H1 (cell line): ENCODE measurements at regions not wholly inside any gene's neighbourhood (a gene's known extent, or its start where the extent isn't known, plus 50 kb on each side); places are given as distances from the start of the nearest gene placed in this dataset.

Source experiments
- BRCA1 ChIP-seq: IDR thresholded peaks from 2 replicates; pipeline ENCODE4 v1.6.1; 2012; ENCODE audit warnings: low read depth, low read length, improper control_type of control experiment
- CEBPB ChIP-seq: IDR thresholded peaks from 2 replicates; pipeline ENCODE4 v1.6.1; 2012; ENCODE audit warnings: low read depth, low read length
- FOSL1 ChIP-seq: IDR thresholded peaks from 2 replicates; pipeline ENCODE4 v1.6.1; 2011; ENCODE audit warnings: mild to moderate bottlenecking, low read depth, low read length, moderate library complexity; ENCODE audit not compliant: insufficient read depth
- JUND ChIP-seq: IDR thresholded peaks from 2 replicates; pipeline ENCODE4 v1.6.1; 2011; ENCODE audit warnings: mild to moderate bottlenecking, improper control_type of control experiment, low read length
- PHF8 ChIP-seq: fragments of 200-600 bp; sonication (generic); conservative IDR thresholded peaks from 2 replicates; pipeline ENCODE4 v1.7.1; 2012; ENCODE audit warnings: low read depth, mild to moderate bottlenecking, inconsistent platforms, low read length, moderate library complexity
- SP1 ChIP-seq: IDR thresholded peaks from 2 replicates; pipeline ENCODE4 v1.6.1; 2011; ENCODE audit warnings: low read depth, low read length
- TBP ChIP-seq: IDR thresholded peaks from 2 replicates; pipeline ENCODE4 v1.6.1; 2011; ENCODE audit warnings: low read depth, low read length, improper control_type of control experiment

DNA sequence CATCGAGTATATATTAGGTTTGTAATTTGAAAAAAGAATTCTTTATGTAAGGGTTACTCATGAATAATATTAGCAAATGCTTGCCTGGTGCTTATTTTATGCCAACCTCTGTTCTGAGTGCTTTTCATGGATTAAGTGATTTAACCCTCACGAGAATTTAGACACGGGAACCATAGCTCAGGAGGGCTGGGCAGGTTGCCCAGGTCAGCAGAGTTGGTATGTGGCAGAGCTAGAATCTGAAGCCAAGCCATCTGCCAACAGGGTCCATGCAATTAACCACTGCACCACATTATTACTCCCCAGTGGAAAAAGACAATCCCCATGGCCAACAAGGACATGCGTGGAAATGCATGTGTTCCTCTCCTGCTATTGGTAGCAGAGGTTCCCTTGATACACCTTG lies 345.6 kb downstream of the CDC5L start (continued):
- TF ChIP-seq FOSL1 (no peak), PHF8 (no peak), BRCA1 (no peak), CEBPB (no peak), SP1 (no peak), TBP (no peak), JUND (no peak)
